ENCODE measurements at regions not wholly inside any gene's neighbourhood (a gene's known extent, or its start where the extent isn't known, plus 50 kb on each side); places are given as distances from the start of the nearest gene placed in this dataset.
"Not testable (repeated sequence)": the region's sequence is repeated elsewhere in the genome, so short reads cannot be mapped to it uniquely, and the experiment has no call there.

DNA sequence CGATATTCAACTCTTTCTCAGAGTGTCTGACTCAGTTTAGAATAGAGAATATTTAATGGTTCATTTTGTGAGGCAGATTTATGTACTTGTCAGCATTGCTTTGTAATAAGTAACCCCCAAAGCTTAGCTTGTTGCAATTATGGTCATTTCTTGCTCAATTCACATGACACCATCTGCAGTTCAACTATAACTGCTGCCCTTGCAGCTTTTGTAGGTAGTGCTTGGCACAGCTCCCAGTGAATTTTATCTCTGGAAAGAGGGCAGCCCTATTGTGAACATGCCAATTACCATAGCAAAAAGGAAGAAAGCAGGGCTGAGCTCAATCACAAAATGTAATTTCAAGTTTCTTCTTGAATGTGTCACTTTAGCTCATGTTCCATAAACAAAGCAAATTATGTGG, 1587.7 kb upstream of the ACO1 start:
- no peak for DNase-seq

DNA sequence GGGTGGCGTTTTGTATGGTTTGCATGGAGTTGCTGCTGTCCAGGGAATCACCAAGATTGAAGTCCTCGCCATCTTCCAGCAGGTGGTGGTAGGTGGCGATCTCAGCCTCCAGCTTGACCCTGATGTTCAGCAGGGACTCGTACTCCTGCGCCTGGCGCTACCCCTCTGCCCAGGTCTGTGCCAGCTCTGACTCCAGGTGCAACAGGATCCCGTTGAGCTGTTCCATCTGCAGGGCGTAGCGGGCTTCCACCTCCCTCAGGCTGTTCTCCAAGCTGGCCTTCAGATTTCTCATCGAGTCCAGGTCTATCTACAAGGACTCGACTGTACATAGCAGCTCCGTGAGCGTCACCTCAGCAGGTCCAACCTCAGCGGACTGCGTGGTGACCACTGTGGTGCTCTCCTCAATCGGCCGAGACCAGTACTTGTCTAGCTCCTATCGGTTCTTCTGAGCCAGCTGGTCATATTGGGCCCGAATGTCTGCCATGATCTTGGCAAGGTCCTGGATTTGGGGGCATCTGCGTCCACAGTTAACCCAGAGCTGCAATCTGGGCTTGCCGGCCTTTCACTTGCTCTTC, 1584.8 kb upstream of the ACO1 start:
- no peak for DNase-seq

DNA sequence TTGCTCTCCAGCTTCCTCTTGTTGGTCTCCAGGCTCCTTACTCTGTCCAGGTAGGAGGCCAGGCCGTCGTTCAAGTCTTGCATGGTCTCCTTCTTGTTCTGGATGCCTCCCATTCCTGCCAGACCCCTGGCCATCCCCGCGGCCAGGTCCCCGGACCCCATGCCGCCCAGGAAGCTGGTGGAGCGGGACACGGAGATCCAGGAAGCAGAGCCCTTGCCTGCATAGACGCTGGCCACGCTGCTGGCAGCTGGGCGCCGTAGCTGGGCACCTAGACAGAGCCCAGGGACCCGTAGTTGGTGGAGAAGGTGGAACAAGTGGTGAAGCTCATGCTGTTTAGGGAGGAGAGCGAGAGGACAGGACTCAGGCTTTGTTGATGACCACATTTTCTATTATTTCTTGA, 1584.0 kb upstream of the ACO1 start:
- DNase-seq, result no peak

- DNase-seq, result no peak
Measured at GRCh38 chr9:30812821-30813220, 1571.6 kb upstream of the ACO1 start.

DNA sequence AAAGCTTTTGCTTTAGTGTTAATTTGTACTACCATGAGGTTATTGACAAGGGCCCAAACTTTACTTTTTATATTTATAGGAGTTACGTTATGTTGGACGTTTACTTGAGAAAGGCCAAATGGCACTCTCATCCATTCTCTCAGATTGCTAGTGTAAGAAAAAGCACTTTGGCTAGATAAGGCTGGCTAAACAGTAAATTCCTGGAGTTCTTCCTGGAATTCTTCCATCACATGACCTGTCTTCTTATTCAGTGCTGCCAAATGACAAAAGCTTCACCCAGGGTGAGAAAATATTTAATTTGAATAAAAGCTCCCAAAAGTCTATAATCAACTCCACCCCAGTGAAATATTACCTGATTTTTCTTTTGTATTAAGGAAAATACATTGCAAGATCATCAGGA, 1568.9 kb upstream of the ACO1 start:
- no peak for DNase-seq

DNA sequence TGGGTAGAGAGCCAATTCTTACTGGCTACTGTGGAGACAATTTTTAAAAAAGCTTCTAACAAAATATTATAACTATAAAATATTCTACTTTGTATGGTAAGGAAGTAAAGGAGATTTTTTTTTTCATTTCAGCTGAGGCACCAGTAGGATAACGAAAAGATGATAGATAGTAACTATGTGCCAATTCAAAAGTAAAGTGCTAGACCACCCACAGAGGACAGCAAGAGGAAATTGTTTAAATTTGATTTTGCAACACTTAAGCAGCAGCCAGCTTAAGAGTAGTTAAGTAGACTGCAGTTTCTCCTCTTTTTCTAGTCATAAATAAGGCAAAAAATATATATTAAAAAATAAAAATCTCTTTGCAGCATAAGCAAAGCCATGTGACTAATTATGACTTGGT, 1539.3 kb upstream of the ACO1 start:
- no peak for DNase-seq

- no peak for DNase-seq
Measured at GRCh38 chr9:30846651-30847050, 1537.8 kb upstream of the ACO1 start.

- DNase-seq, result no peak
Measured at GRCh38 chr9:30851600-30851999, 1532.8 kb upstream of the ACO1 start.

DNA sequence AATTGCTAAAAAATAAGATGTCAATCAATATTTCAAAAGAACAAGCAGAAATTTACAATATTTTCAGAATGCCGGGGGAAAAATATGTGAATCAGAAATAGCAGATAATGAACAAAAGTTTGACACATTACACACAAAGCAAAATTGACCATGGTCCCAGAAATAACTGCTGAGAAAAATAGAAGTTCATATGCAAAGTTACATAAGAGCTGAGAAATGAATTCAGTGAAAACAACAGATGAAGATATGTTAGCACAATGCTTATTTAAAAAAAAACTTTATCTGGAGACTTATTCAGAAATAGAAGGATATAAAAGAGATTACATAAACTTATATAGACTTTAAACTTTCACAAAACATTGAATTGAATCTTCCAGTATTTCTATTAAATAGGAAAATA, 1483.7 kb upstream of the ACO1 start:
- no peak for DNase-seq

GRCh38 chr9:30913331-30913730, 1471.1 kb upstream of the ACO1 start:
- no peak for DNase-seq

DNA sequence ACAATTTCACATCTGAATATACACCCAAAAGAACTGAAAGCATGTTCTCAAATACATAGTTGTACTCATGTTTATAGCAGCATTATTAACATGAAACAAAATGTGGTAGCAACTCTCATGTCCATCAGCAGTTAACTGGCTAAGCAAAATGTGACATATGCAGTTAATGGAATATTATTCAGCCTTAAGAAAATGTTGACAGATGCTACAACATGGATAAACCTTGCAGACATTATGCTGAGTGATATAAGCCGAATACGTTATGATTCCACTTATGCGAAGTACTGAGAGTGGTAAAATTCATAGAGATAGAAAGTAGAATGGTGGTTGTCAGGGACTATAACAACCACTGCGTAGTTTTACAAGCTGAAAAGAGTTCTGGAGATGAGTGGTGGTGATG, 1469.0 kb upstream of the ACO1 start:
- no peak for DNase-seq

- no peak for DNase-seq
Measured at GRCh38 chr9:30925126-30925525, 1459.3 kb upstream of the ACO1 start.

GRCh38 chr9:30925635-30926034, 1458.8 kb upstream of the ACO1 start:
- DNase-seq, result no peak

GRCh38 chr9:30928045-30928444, 1456.4 kb upstream of the ACO1 start:
- DNase-seq, result no peak

GRCh38 chr9:30932226-30932625, 1452.2 kb upstream of the ACO1 start:
- no peak for DNase-seq

DNA sequence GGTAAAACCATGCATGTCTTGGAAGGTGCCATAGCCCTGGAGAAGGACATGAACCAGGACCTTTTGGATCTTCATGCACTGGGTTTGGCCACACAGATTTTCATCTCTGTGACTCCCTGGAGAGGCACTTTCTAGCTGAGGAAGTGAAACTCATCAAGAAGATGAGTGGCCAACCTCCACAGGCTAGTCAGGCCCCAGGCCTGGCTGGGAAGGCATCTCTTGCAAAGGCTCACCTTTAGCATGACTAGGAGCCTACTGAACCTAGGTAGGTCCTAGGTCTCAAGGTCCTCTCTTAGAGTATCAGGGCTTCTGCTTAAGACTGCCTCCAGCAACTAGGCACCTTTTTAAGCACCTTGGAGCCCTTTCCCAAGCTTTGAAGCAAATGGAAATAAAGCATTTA, 1448.7 kb upstream of the ACO1 start:
- DNase-seq, result no peak

DNA sequence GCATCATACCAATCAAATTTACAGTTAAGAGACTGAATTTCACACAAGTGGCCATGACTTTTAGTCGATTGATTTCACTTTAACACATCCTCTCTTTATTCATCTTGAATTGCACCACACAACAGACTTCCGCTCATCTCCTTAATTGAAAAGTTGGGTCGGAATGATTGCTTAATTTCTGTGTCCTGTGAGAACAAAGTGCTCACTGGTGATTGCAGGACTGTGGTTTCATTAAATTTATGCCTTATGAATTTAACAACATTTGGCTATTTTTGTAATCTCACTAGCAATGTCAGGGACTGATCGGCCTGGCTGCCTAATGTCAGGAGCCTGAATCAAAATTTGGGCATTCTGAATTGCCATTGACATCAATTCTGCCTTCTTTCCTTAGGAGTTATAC, 1447.3 kb upstream of the ACO1 start:
- DNase-seq, result no peak

- DNase-seq, result not testable (repeated sequence)
Measured at GRCh38 chr9:30942852-30943251, 1441.6 kb upstream of the ACO1 start.

- DNase-seq, result no peak
Measured at GRCh38 chr9:30943446-30944224, 1440.8 kb upstream of the ACO1 start.

DNA sequence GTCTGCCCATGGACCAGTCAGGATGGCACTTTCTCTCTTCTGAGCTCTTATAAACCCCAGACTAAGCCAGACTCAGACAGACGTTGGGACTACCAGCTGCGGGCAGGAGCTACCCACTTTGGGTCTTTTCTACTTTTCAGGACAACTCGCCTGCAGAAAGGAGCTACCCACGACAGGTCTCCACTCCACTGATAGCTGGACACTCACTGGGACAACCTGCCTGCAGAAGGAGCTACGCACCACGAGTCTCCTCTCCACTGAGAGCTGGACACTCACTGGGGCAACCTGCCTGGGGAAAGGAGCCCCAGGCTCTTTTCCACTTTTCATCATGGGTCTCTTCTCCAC, 1440.2 kb upstream of the ACO1 start:
- no peak for DNase-seq

DNA sequence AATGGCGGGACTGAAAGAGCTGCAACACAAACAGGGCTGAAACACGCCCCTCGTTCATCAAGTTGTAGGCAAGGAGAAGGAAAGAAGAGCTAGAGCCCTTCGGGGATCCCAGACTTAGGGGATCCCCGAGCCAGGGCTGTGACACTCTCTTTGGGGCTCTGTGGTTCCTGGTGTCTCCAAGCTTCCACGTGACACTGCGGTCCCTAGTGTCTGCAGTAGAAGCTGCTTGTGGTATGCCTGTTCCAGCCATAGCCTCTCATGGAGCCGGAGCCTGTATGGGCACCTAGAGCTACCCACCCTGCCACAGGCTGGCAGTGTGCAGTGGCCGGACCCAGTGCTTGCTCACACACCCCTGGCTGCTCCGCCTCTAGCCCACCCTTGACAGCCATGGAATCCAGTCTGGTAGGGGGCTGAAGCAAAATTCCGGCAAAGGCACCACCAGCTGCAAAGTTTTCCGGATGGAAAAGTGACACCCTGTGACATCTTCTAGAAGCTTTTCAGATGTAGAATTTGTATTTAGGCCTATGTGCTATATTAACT, 1439.6 kb upstream of the ACO1 start:
- no peak for DNase-seq

- no peak for DNase-seq
Measured at GRCh38 chr9:30964332-30964731, 1420.1 kb upstream of the ACO1 start.

- no peak for DNase-seq
Measured at GRCh38 chr9:30967476-30967875, 1417.0 kb upstream of the ACO1 start.

DNA sequence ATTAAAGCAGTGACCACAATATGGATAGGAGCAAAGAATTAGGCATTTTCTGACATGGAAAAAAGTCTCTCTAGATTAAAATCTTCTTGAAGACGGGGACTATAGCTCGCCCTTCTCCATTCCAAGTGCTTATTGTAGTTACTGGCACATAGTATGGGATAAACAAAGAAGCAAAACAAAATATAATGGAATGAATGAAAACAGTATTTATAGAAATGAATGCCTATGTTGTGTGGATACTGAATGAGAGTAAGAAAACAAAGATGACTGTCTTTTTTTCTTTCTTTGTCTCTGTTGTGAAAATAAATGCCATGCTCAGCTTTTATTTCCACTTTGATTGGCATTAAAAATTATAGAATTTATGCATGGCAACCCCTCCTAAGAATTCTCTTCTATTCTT, 1414.3 kb upstream of the ACO1 start:
- no peak for DNase-seq

GRCh38 chr9:30970812-30971211, 1413.6 kb upstream of the ACO1 start:
- no peak for DNase-seq
